Epithelial cell of proximal tubule (primary cell): ENCODE measurements at regions not wholly inside any gene's neighbourhood (a gene's known extent, or its start where the extent isn't known, plus 50 kb on each side); places are given as distances from the start of the nearest gene placed in this dataset.

Source experiments
- DNase-seq: peaks from one replicate; pipeline ENCODE4 v3.0.0-alpha.2; 2011; ENCODE audit warnings: low read depth
- H3K4me3 ChIP-seq: 2 replicates; pipeline ENCODE4 v1.5.1; 2011; ENCODE audit warnings: low read depth, mild to moderate bottlenecking, low read length
- CTCF ChIP-seq: conservative IDR thresholded peaks from 2 replicates; pipeline ENCODE4 v1.5.1; 2012; ENCODE audit warnings: low read depth, mild to moderate bottlenecking, low read length

- no peak for TF ChIP-seq CTCF
- H3K4me3 ChIP-seq, result no peak overlapping the region
- no peak for DNase-seq
Observed at GRCh38 chr4:108540536-108540935, 79.8 kb upstream of the RPL34 start.

GRCh38 chr4:108536577-108536976 lies 83.8 kb upstream of the RPL34 start:
- no peak overlapping the region for H3K4me3 ChIP-seq
- no peak for DNase-seq
- TF ChIP-seq CTCF, result no peak

- TF ChIP-seq CTCF, result no peak
- no peak for DNase-seq
- no peak overlapping the region for H3K4me3 ChIP-seq
Observed at GRCh38 chr4:108535757-108536156, 84.6 kb upstream of the RPL34 start.

- no peak for DNase-seq
- H3K4me3 ChIP-seq, result no peak overlapping the region
- TF ChIP-seq CTCF, result no peak
Observed at GRCh38 chr4:108533876-108534275, 86.5 kb upstream of the RPL34 start.

- H3K4me3 ChIP-seq, result no peak overlapping the region
- DNase-seq, result no peak
- TF ChIP-seq CTCF, result no peak
Observed at GRCh38 chr4:108533245-108533844, 87.0 kb upstream of the RPL34 start.

GRCh38 chr4:108532738-108533137 lies 87.6 kb upstream of the RPL34 start:
- no peak for TF ChIP-seq CTCF
- DNase-seq, result no peak
- no peak overlapping the region for H3K4me3 ChIP-seq

- H3K4me3 ChIP-seq, result no peak overlapping the region
- DNase-seq, result no peak
- TF ChIP-seq CTCF, result no peak
Observed at GRCh38 chr4:108532187-108532586, 88.2 kb upstream of the RPL34 start.
